Gastrocnemius medialis (tissue), 4 donors: ENCODE measurements at regions not wholly inside any gene's neighbourhood (a gene's known extent, or its start where the extent isn't known, plus 50 kb on each side); places are given as distances from the start of the nearest gene placed in this dataset.

ENCODE experiments used
- POLR2A ChIP-seq, 2 donors: fragments of 450-650 bp; IDR thresholded peaks; one replicate each; pipeline ENCODE4 v1.6.1; 2017; ENCODE audit warnings: antibody characterized with exemption in 2 of 2, mild to moderate bottlenecking in 2 of 2, moderate library complexity in 2 of 2
- TF ChIP-seq, protein P1 (sequence below), 5 experiments: fragments of 450-650 bp in 3 of 5; fragments of 200-600 bp in 2 of 5; sonication (generic) in 2 of 5; IDR thresholded peaks in 4 of 5; conservative IDR thresholded peaks in 1 of 5; 1 replicate in 4 of 5; 2 replicates in 1 of 5; pipeline ENCODE4 v1.5.1; 2016 to 2019; ENCODE audit warnings: antibody characterized with exemption in 5 of 5, mild to moderate bottlenecking in 3 of 5, moderate library complexity in 3 of 5

DNA sequence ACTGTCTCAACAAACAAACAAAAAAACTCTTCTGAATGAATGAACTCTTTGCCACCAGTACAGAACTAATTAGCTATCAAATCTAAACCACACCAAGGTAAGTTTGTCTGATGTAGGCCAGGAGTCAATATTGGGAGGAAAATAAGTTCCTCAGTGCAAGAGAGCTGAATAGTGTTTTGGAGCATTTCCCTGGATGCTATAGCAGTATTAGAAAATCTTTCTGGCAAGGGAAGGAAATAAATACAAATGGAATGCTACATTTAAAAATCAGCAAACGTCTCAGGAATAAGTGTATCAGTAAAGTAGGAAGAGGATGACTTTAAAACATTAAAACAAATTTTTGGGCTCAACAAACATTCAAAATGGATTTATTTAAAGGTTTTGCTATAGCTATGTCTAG lies 81.3 kb upstream of the TMTC4 start:
- TF ChIP-seq, protein P1, sequence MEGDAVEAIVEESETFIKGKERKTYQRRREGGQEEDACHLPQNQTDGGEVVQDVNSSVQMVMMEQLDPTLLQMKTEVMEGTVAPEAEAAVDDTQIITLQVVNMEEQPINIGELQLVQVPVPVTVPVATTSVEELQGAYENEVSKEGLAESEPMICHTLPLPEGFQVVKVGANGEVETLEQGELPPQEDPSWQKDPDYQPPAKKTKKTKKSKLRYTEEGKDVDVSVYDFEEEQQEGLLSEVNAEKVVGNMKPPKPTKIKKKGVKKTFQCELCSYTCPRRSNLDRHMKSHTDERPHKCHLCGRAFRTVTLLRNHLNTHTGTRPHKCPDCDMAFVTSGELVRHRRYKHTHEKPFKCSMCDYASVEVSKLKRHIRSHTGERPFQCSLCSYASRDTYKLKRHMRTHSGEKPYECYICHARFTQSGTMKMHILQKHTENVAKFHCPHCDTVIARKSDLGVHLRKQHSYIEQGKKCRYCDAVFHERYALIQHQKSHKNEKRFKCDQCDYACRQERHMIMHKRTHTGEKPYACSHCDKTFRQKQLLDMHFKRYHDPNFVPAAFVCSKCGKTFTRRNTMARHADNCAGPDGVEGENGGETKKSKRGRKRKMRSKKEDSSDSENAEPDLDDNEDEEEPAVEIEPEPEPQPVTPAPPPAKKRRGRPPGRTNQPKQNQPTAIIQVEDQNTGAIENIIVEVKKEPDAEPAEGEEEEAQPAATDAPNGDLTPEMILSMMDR (IDR thresholded peaks at IDR 0.05 in 4 of 5, conservative IDR thresholded peaks at IDR 0.05 in 1 of 5), result no peak
- TF ChIP-seq POLR2A (IDR thresholded peaks at IDR 0.05), result no peak
